Lower leg skin (tissue), 3 donors: ENCODE measurements at regions not wholly inside any gene's neighbourhood (a gene's known extent, or its start where the extent isn't known, plus 50 kb on each side); places are given as distances from the start of the nearest gene placed in this dataset.

Experiments used
- POLR2A ChIP-seq, 2 donors: fragments of 450-650 bp; IDR thresholded peaks; one replicate each; pipeline ENCODE4 v1.6.1; 2016 to 2017; ENCODE audit warnings: antibody characterized with exemption in 2 of 2, mild to moderate bottlenecking in 1 of 2, moderate library complexity in 1 of 2
- TF ChIP-seq, protein P1 (sequence below), 3 donors: fragments of 450-650 bp; IDR thresholded peaks; one replicate each; pipeline ENCODE4 v1.5.1; 2016; ENCODE audit warnings: antibody characterized with exemption in 3 of 3, mild to moderate bottlenecking in 3 of 3, moderate library complexity in 2 of 3

DNA sequence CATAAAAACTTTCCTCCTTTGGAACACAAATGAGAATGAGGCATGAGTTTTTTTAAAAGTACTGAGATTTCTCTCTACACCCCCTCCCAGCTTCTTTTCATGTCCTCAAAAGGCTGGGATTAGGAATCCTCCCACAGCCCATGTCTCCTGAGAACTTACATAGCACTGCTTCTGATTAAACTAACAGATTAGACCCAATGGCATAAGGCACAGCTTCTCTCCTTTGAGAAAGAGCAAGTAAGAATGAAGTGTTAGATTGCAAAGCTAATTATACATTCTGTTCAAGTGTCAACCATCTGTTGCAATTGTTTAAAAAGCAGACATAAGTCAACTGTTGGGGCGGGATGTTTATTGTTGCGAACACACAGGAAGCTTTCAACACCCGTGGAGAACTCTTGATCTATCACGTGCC is 715.1 kb downstream of the CDH11 start:
- no peak for TF ChIP-seq POLR2A (IDR thresholded peaks at IDR 0.05)
- TF ChIP-seq, protein P1, sequence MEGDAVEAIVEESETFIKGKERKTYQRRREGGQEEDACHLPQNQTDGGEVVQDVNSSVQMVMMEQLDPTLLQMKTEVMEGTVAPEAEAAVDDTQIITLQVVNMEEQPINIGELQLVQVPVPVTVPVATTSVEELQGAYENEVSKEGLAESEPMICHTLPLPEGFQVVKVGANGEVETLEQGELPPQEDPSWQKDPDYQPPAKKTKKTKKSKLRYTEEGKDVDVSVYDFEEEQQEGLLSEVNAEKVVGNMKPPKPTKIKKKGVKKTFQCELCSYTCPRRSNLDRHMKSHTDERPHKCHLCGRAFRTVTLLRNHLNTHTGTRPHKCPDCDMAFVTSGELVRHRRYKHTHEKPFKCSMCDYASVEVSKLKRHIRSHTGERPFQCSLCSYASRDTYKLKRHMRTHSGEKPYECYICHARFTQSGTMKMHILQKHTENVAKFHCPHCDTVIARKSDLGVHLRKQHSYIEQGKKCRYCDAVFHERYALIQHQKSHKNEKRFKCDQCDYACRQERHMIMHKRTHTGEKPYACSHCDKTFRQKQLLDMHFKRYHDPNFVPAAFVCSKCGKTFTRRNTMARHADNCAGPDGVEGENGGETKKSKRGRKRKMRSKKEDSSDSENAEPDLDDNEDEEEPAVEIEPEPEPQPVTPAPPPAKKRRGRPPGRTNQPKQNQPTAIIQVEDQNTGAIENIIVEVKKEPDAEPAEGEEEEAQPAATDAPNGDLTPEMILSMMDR (IDR thresholded peaks at IDR 0.05): no peak
